Parathyroid adenoma (tissue), 2 donors: ENCODE measurements at regions not wholly inside any gene's neighbourhood (a gene's known extent, or its start where the extent isn't known, plus 50 kb on each side); places are given as distances from the start of the nearest gene placed in this dataset.

Experiments used
- H2AFZ ChIP-seq: fragments of 300-600 bp; sonication (generic); one replicate; pipeline ENCODE4 v1.7.0; 2017; ENCODE audit warnings: antibody characterized with exemption, mild to moderate bottlenecking
- H3K27ac ChIP-seq: fragments of 300-600 bp; sonication (generic); one replicate; pipeline ENCODE4 v1.7.0; 2017
- H3K27me3 ChIP-seq: fragments of 300-600 bp; sonication (generic); one replicate; pipeline ENCODE4 v1.7.0; 2017; ENCODE audit warnings: low read length; ENCODE audit not compliant: control insufficient read depth, insufficient read depth
- H3K36me3 ChIP-seq: fragments of 300-600 bp; sonication (generic); one replicate; pipeline ENCODE4 v1.7.0; 2017; ENCODE audit warnings: low read length; ENCODE audit not compliant: control insufficient read depth, insufficient read depth
- H3K4me1 ChIP-seq: fragments of 300-600 bp; sonication (generic); one replicate; pipeline ENCODE4 v1.7.0; 2017; ENCODE audit warnings: control low read depth
- H3K4me2 ChIP-seq: fragments of 300-600 bp; sonication (generic); one replicate; pipeline ENCODE4 v1.7.0; 2017; ENCODE audit warnings: low read length
- H3K4me3 ChIP-seq: fragments of 300-600 bp; sonication (generic); one replicate; pipeline ENCODE4 v1.7.0; 2017; ENCODE audit warnings: low read depth, low read length
- H3K79me2 ChIP-seq: fragments of 300-600 bp; sonication (generic); one replicate; pipeline ENCODE4 v1.7.0; 2017; ENCODE audit warnings: control low read depth
- H3K9ac ChIP-seq: fragments of 300-600 bp; sonication (generic); one replicate; pipeline ENCODE4 v1.7.0; 2017; ENCODE audit warnings: mild to moderate bottlenecking
- H3K9me3 ChIP-seq: fragments of 300-600 bp; sonication (generic); one replicate; pipeline ENCODE4 v1.7.0; 2017; ENCODE audit warnings: low read length; ENCODE audit not compliant: control insufficient read depth
- CTCF ChIP-seq: fragments of 300-600 bp; sonication (generic); IDR thresholded peaks from one replicate; pipeline ENCODE4 v1.7.0; 2017; ENCODE audit warnings: antibody characterized with exemption, mild to moderate bottlenecking
- donor health status: primary hyperparathyroidism.

GRCh38 chr6:125584468-125584939, 164.9 kb upstream of the HEY2 start:
- Histone ChIP-seq H3K4me1 (no peaks in the 10 kb centered on the region), H3K9ac (no peak overlapping the region), H3K79me2 (no peaks in the 10 kb centered on the region), H3K9me3 (no peaks in the 10 kb centered on the region), H3K4me2 (no peak overlapping the region), H3K27ac (no peak overlapping the region), H3K4me3 (no peak overlapping the region), H2AFZ (no peak overlapping the region), H3K27me3 (no peaks in the 10 kb centered on the region), H3K36me3 (no peaks in the 10 kb centered on the region)
- TF ChIP-seq CTCF, result no peak

GRCh38 chr6:125585470-125585869, 164.0 kb upstream of the HEY2 start:
- no peak for TF ChIP-seq CTCF
- H3K79me2 ChIP-seq, result no peaks in the 10 kb centered on the region
- no peaks in the 10 kb centered on the region for H3K36me3 ChIP-seq
- no peaks in the 10 kb centered on the region for H3K9me3 ChIP-seq
- H3K27me3 ChIP-seq, result no peaks in the 10 kb centered on the region
- no peak overlapping the region for H3K4me3 ChIP-seq
- no peak overlapping the region for H2AFZ ChIP-seq
- no peak overlapping the region for H3K27ac ChIP-seq
- no peak overlapping the region for H3K9ac ChIP-seq
- H3K4me2 ChIP-seq, result no peak overlapping the region
- H3K4me1 ChIP-seq, result no peaks in the 10 kb centered on the region

- no peaks in the 10 kb centered on the region for H3K4me1 ChIP-seq
- no peak for TF ChIP-seq CTCF
- no peak overlapping the region for H3K4me3 ChIP-seq
Measured at GRCh38 chr6:125586074-125586473, 163.4 kb upstream of the HEY2 start.

GRCh38 chr6:125586605-125587004, 162.8 kb upstream of the HEY2 start:
- Histone ChIP-seq H3K79me2 (no peaks in the 10 kb centered on the region), H2AFZ (no peak overlapping the region), H3K27me3 (no peaks in the 10 kb centered on the region), H3K27ac (no peak overlapping the region), H3K9me3 (no peaks in the 10 kb centered on the region), H3K9ac (no peak overlapping the region), H3K4me3 (no peak overlapping the region), H3K4me2 (no peak overlapping the region), H3K4me1 (no peaks in the 10 kb centered on the region), H3K36me3 (no peaks in the 10 kb centered on the region)
- TF ChIP-seq CTCF, result no peak

More at GRCh38 chr6:125586074-125586473, 163.4 kb upstream of the HEY2 start:
- Histone ChIP-seq H3K27ac (no peak overlapping the region), H3K9ac (no peak overlapping the region), H3K79me2 (no peaks in the 10 kb centered on the region), H3K27me3 (no peaks in the 10 kb centered on the region), H3K9me3 (no peaks in the 10 kb centered on the region), H3K36me3 (no peaks in the 10 kb centered on the region), H3K4me2 (no peak overlapping the region), H2AFZ (no peak overlapping the region)
